ENCODE measurements at regions not wholly inside any gene's neighbourhood (a gene's known extent, or its start where the extent isn't known, plus 50 kb on each side); places are given as distances from the start of the nearest gene placed in this dataset.
"Not testable (repeated sequence)": the region's sequence is repeated elsewhere in the genome, so short reads cannot be mapped to it uniquely, and the experiment has no call there.

DNA sequence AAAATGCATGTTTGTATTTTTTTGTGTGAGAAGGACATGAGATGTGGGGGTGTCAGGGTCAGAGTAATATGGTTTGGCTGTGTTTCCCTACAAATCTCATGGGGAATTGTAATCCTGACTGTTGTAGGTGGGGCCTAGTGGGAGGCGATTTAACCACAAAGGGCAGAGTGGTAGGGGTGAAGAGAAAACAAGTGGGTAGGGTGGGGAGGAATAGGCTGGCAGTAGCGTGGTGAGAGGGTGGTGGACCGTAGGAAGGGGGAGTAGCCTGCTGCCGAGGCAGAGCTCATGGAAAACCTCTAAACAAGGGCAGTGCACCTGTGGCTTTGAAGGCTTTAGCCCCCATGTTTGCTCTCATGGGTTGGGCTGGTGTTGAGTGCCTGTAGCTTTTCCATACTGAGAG lies 152.8 kb upstream of the ZNF519 start:
- Histone ChIP-seq H3K9ac (ENCODE audit: low read length) (no peak overlapping the region), H3K4me3 (ENCODE audit: low read length) (no peak overlapping the region), H3K27ac (ENCODE audit: low read depth, low read length) (no peak overlapping the region), H3K27me3 (ENCODE audit: control insufficient read depth, insufficient read depth, low read length) (no peaks in the 10 kb centered on the region), H3K36me3 (ENCODE audit: control insufficient read depth, insufficient read depth, low read length) (no peaks in the 10 kb centered on the region), H3K4me1 (ENCODE audit: control insufficient read depth, insufficient read depth, low read length) (no peaks in the 10 kb centered on the region)

- H3K27ac ChIP-seq (ENCODE audit: low read depth, low read length); H3K4me1 ChIP-seq (ENCODE audit: control insufficient read depth, insufficient read depth, low read length); H3K27me3 ChIP-seq (ENCODE audit: control insufficient read depth, insufficient read depth, low read length); H3K4me3 ChIP-seq (ENCODE audit: low read length); H3K36me3 ChIP-seq (ENCODE audit: control insufficient read depth, insufficient read depth, low read length); H3K9ac ChIP-seq (ENCODE audit: low read length): not testable (repeated sequence)
These were observed 143.2 kb upstream of the ZNF519 start for GRCh38 chr18:14275391-14275790.

DNA sequence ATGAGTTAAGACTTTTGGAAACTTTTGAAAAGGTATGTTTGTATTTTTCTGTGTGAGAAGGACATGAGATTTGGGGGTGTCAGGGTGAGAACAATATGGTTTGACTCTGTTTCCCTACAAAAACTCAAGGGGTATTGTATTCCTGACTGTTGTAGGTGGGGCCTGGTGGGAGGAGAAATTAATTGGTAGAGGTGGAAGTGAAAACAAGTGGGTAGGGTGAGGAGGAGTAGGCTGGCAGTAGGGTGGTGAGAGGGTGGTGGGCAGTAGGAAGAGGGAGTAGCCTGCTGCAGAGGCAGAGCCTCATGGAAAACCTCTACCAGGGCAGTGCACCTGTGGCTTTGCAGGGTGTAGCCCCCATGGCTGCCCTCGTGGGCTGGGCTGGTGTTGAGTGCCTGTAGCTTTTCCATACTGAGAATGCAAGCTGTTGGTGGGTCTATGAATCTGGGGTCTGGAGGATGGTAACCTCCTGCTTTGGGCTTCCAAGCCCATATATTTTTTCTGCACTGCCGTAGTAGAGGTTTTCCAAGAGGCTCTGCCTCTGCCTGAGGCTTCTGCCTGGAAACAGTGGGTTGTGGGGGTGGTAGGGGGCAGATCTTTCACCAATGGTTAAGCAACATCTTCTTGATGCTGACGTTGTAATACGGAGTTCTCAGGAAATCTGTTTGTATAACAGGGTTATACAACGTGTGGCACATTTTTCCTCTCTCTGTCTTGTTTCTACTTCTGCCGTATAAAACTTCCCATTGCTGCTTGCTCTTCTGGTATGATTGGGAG lies 133.6 kb upstream of the ZNF519 start:
- not testable (repeated sequence) for H3K4me3 ChIP-seq (ENCODE audit: low read length); H3K27ac ChIP-seq (ENCODE audit: low read depth, low read length); H3K9ac ChIP-seq (ENCODE audit: low read length); H3K36me3 ChIP-seq (ENCODE audit: control insufficient read depth, insufficient read depth, low read length); H3K4me1 ChIP-seq (ENCODE audit: control insufficient read depth, insufficient read depth, low read length); H3K27me3 ChIP-seq (ENCODE audit: control insufficient read depth, insufficient read depth, low read length)

- not testable (repeated sequence) for H3K27ac ChIP-seq (ENCODE audit: low read depth, low read length); H3K27me3 ChIP-seq (ENCODE audit: control insufficient read depth, insufficient read depth, low read length); H3K36me3 ChIP-seq (ENCODE audit: control insufficient read depth, insufficient read depth, low read length); H3K4me3 ChIP-seq (ENCODE audit: low read length); H3K9ac ChIP-seq (ENCODE audit: low read length); H3K4me1 ChIP-seq (ENCODE audit: control insufficient read depth, insufficient read depth, low read length)
These were observed 130.6 kb upstream of the ZNF519 start for GRCh38 chr18:14262786-14263185.

DNA sequence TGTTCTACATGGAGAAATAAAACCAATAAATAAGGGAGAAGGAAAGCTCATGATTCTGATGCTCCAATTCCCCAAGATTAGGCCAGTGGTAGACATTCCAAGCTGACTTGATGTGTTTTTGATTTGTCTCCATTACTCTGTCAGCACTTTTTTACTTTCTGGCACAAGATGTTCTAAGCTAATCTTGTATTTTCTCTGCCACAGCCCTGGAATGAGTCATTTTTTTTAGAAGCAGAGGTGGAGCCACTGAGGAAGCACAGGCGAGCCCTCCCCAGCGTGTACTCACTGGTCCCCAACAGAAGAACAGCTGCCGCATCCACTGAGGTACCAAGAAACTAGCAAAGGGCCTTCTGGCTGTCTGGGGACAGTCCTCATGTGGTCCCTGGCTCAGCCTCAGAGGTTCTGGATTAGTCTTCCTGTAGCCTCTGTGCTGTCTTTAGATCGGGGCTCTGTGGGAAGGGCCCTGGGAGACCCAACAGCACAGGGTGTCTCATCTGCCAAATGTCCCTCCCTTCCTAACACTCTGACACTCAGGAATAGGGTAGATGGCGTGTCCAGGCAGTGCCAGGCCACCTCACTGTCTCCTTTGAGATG lies 117.9 kb upstream of the ZNF519 start:
- not testable (repeated sequence) for H3K27me3 ChIP-seq (ENCODE audit: control insufficient read depth, insufficient read depth, low read length); H3K36me3 ChIP-seq (ENCODE audit: control insufficient read depth, insufficient read depth, low read length); H3K27ac ChIP-seq (ENCODE audit: low read depth, low read length); H3K4me1 ChIP-seq (ENCODE audit: control insufficient read depth, insufficient read depth, low read length); H3K9ac ChIP-seq (ENCODE audit: low read length); H3K4me3 ChIP-seq (ENCODE audit: low read length)

GRCh38 chr18:14239224-14239623 lies 107.0 kb upstream of the ZNF519 start:
- not testable (repeated sequence) for H3K9ac ChIP-seq (ENCODE audit: low read length); H3K27ac ChIP-seq (ENCODE audit: low read depth, low read length); H3K4me3 ChIP-seq (ENCODE audit: low read length); H3K36me3 ChIP-seq (ENCODE audit: control insufficient read depth, insufficient read depth, low read length); H3K4me1 ChIP-seq (ENCODE audit: control insufficient read depth, insufficient read depth, low read length); H3K27me3 ChIP-seq (ENCODE audit: control insufficient read depth, insufficient read depth, low read length)

GRCh38 chr18:14236356-14237048 lies 104.3 kb upstream of the ZNF519 start:
- not testable (repeated sequence) for H3K36me3 ChIP-seq (ENCODE audit: control insufficient read depth, insufficient read depth, low read length); H3K4me1 ChIP-seq (ENCODE audit: control insufficient read depth, insufficient read depth, low read length); H3K9ac ChIP-seq (ENCODE audit: low read length); H3K4me3 ChIP-seq (ENCODE audit: low read length); H3K27me3 ChIP-seq (ENCODE audit: control insufficient read depth, insufficient read depth, low read length); H3K27ac ChIP-seq (ENCODE audit: low read depth, low read length)

GRCh38 chr18:14225286-14225679 lies 93.0 kb upstream of the ZNF519 start:
- H3K9ac ChIP-seq (ENCODE audit: low read length); H3K27ac ChIP-seq (ENCODE audit: low read depth, low read length); H3K4me3 ChIP-seq (ENCODE audit: low read length); H3K4me1 ChIP-seq (ENCODE audit: control insufficient read depth, insufficient read depth, low read length); H3K36me3 ChIP-seq (ENCODE audit: control insufficient read depth, insufficient read depth, low read length); H3K27me3 ChIP-seq (ENCODE audit: control insufficient read depth, insufficient read depth, low read length): not testable (repeated sequence)

DNA sequence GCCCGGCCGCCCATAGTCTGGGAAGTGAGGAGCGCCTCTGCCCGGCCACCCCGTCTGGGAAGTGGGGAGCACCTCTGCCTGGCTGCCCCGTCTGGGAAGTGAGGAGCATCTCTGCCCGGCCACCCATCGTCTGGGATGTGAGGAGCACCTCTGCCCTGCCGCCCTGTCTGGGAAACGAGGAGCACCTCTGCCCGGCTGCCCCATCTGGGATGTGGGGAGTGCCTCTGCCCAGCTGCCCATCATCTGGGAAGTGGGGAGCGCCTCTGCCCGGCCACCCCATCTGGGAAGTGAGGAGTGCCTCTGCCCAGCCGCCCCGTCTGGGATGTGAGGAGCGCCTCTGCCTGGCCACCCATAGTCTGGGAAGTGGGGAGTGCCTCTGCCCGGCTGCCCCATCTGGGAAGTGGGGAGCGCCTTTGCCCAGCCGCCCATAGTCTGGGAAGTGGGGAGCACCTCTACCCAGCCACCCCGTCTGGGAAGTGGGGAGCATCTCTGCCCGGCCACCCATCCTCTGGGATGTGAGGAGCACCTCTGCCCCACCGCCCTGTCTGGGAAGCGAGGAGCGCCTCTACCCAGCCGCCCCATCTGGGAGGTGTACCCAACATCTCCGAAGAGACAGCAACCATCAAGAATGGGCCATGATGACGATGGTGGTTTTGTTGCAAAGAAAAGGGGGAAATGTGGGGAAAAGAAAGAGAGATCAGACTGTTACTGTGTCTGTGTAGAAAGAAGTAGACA lies 92.5 kb upstream of the ZNF519 start:
- H3K27me3 ChIP-seq (ENCODE audit: control insufficient read depth, insufficient read depth, low read length); H3K4me3 ChIP-seq (ENCODE audit: low read length); H3K9ac ChIP-seq (ENCODE audit: low read length); H3K27ac ChIP-seq (ENCODE audit: low read depth, low read length); H3K36me3 ChIP-seq (ENCODE audit: control insufficient read depth, insufficient read depth, low read length); H3K4me1 ChIP-seq (ENCODE audit: control insufficient read depth, insufficient read depth, low read length): not testable (repeated sequence)

GRCh38 chr18:14223919-14224318 lies 91.7 kb upstream of the ZNF519 start:
- H3K27ac ChIP-seq (ENCODE audit: low read depth, low read length) = not testable (repeated sequence)

DNA sequence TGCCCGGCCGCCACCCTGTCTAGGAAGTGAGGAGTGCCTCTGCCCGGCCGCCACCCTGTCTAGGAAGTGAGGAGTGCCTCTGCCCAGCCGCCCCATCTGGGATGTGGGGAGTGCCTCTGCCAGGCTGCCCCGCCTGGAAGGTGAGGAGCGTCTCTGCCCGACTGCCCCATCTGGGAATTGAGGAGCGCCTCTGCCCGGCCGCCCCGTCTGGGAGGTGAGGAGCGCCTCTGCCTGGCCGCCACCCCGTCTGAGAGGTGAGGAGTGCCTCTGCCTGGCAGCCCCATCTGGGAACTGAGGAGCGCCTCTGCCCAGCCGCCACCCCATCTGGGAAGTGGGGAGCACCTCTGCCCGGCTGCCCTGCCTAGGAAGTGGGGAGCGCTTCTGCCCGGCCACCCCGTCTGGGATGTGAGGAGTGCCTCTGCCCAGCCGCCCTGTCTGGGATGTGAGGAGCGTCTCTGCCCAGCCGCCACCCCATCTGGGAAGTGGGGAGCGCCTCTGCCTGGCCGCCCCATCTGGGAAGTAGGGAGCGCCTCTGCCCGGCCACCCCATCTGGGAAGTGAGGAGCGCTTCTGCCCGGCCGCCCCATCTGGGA lies 91.1 kb upstream of the ZNF519 start:
- not testable (repeated sequence) for H3K4me1 ChIP-seq (ENCODE audit: control insufficient read depth, insufficient read depth, low read length); H3K36me3 ChIP-seq (ENCODE audit: control insufficient read depth, insufficient read depth, low read length); H3K27me3 ChIP-seq (ENCODE audit: control insufficient read depth, insufficient read depth, low read length); H3K9ac ChIP-seq (ENCODE audit: low read length); H3K4me3 ChIP-seq (ENCODE audit: low read length); H3K27ac ChIP-seq (ENCODE audit: low read depth, low read length)

More at GRCh38 chr18:14223919-14224318, 91.7 kb upstream of the ZNF519 start:
- H3K36me3 ChIP-seq (ENCODE audit: control insufficient read depth, insufficient read depth, low read length); H3K9ac ChIP-seq (ENCODE audit: low read length); H3K4me1 ChIP-seq (ENCODE audit: control insufficient read depth, insufficient read depth, low read length); H3K4me3 ChIP-seq (ENCODE audit: low read length); H3K27me3 ChIP-seq (ENCODE audit: control insufficient read depth, insufficient read depth, low read length): not testable (repeated sequence)

All from rectal smooth muscle tissue (tissue), 1 donor.